HG03108 (cell line): ENCODE measurements at regions not wholly inside any gene's neighbourhood (a gene's known extent, or its start where the extent isn't known, plus 50 kb on each side); places are given as distances from the start of the nearest gene placed in this dataset.
A peak's percentile ranks its signal among the peaks of the same experiment; 100 is the strongest.
"Not testable (repeated sequence)": the region's sequence is repeated elsewhere in the genome, so short reads cannot be mapped to it uniquely, and the experiment has no call there.

Experiments used
- ATAC-seq: cut with Tn5 transposase; IDR thresholded peaks from one replicate; pipeline ENCODE4 v1.9.1; 2021; ENCODE audit warnings: moderate library complexity; ENCODE audit not compliant: unreplicated experiment

DNA sequence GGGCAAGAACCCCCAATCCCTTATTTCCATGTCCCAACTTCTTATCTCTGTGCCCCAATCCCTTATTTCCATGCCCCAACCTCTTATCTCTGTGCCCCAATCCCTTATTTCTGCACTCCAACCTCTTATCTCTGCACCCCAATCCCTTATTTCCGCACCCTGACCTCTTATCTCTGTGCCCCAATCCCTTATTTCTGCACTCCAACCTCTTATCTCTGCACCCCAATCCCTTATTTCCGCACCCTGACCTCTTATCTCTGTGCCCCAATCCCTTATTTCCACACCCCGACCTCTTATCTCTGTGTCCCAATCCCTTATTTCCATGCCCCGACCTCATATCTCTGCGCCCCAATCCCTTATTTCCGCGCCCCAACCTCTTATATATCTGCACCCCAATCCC is 150.8 kb upstream of the NR4A3 start:
- ATAC-seq: not testable (repeated sequence)

DNA sequence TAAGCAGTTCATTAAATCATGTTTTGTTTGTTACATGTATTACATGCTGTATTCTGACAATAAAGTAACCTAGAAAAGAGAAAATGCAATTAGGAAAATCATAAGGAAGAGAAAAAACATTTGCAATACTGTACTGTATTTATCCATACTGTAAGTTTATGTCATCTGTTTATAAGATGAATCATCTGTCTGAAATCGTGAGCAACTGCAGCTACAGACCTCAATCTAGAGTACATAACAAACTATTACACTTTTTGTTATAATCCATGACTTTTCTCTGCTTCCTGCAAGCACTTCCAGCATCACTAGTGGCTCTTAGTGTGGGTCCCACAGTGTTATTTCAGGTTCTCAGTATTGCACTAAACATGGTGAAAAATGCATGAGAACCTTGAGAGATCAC is 144.4 kb upstream of the NR4A3 start:
- ATAC-seq: no peak

DNA sequence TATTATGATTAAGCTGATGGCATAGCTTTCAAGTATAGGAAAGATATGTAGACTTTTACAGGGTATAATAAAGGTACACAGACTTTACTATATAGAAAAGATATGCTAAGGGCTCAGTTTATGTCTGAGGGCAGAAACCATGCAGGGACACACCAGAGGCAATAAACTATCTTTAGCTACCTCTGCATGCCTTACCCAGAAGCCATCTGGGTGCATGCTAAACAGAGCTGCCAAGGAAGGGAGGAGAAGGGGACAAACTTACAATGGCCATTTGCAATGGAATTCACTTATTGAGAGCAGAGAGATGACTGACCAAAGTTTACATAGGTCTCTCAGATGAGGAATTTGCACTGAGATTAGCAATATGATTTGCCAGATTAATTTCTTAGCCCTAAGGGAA is 143.1 kb upstream of the NR4A3 start:
- ATAC-seq: no peak

DNA sequence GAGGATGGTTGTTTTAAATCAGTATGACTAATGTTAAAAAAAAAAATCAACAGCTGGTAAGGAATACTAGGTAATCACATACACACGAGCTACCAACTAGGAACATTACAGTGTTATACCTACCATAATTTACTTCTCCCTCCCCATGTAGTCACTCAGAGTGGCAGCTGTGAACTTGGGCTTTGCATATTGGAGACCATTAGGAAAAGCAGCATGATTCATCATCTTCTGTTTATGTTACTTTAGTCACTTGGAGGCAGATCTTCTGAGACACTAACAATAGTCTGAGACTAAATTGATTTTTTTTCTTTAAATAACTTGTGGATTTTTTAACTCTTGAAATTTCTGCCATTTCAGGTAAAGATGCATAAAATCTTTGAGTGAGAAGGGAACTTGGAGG is 141.5 kb upstream of the NR4A3 start:
- ATAC-seq: no peak

DNA sequence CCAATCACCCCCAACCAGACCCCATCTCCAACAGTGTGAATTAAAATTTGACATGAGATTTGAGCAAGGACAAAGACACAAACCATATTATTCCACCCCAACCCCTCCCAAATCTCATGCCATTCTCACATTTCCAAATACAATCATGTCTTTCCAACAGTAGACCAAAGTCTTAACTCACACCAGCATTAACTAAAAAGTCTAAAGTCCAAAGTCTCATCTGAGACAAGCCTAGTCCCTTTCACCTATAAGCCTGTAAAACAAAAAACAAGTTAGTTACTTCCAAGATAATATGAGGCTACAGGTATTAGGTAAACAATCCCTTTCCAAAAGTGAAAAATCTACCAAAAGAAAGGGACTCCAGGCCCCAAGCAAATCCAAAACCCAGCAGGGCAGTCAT is 140.6 kb upstream of the NR4A3 start:
- no peak for ATAC-seq

DNA sequence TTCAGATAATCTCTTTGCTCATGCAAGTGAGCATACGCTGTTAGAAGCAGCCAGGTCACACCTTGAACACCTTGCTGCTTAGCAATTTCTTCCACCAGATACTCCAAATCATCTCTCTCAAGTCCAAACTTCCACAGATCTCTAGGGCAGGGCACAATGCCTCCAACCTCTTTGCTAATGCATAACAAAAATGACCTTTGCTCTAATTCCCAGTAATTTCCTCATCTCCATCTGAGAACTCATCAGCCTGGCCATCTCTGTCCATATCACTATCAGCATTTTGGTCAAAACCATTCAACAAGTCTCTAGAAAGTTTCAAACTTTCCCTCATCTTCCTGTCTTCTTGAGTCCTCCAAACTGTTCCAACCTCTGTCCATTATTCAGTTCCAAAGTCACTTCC is 139.3 kb upstream of the NR4A3 start:
- no peak for ATAC-seq

DNA sequence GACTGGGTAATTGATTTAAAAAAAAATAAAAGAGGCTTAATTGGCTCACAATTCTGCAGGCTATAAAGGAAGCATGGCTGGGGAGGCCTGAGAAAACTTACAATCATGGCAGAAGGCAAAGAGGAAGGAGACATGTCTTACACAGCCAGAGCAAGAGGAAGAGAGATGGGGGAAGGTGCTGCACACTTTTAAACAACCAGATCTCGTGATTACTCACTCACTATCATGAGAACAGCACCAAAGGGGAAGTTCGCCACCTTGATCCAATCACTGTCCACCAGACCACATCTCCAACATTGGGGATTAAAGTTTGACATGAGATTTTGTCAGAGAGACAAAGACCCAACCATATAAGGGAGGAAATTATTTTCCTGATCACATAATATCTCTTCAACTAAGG is 138.8 kb upstream of the NR4A3 start:
- no peak for ATAC-seq

DNA sequence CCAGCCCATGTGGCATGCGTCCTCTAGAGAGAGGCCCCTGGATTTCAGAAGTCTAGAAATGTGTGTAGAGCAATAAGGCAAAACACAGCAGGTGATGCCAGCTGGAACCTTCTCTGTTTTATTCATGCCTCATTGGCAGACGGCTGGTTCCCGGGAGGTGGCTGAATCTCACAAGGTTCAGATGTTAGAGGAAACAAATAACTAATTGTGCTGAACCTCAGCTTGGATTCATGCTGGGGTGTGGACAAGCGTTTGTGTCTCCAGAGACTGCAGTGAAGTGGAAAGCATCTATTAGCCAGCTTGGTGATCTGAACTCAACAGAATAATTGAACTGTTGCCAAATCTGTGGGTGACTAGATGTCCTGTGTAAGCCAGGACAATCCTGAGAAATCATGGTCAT is 131.1 kb upstream of the NR4A3 start:
- ATAC-seq: no peak

DNA sequence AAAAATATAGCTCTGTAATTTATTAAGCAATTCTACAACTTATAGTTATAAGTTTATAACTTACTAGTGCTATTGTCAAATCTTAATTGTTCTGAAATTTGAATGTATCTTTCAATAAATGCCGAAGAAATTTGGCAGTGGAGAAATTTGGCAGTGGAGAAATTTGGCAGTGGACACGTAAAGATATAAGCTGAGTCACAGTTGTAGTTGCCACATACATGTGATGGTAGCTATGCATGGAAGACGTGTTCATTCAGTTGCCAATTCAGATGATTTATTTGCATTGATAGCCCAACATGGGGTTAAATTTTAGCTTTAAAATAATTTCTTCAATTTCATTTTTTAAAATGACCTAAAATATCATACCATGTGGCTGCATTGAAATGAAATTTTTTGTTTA is 127.8 kb upstream of the NR4A3 start:
- ATAC-seq: no peak

DNA sequence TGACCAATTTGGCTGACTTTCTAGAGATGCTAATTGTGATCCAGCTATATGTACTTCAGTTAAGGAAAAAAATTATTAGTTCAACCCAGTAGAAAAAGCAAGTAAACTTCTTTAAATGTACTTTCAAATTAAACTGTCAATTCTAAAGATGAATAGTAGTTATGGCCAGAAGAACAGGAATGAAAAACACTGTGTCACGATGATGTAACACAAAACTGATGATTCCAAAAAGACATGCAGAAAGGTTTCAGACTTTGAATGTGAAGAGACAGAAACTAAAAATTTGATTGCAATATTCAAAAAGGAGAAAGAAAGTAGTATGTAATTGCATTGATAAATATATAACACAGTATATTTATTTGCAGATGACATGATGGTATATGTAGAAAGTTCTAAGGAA is 127.3 kb upstream of the NR4A3 start:
- ATAC-seq: no peak

DNA sequence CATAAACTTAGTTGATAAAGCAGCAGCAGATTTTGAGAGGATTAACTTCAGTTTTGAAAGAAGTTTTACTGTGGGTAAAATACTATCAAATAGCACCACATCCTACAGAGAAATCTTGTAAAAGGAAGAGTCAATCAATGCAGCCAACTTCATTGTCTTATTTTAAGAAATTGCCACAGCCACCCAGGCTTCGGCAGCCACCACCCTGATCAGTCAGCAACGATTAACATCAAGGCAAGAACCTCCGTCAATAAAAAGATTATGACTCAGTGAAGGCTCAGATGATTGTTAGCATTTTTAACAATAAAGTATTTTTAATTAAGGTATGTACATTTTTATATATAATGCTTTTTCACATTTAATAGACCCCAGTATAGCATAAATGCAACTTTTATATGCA is 122.3 kb upstream of the NR4A3 start:
- no peak for ATAC-seq

DNA sequence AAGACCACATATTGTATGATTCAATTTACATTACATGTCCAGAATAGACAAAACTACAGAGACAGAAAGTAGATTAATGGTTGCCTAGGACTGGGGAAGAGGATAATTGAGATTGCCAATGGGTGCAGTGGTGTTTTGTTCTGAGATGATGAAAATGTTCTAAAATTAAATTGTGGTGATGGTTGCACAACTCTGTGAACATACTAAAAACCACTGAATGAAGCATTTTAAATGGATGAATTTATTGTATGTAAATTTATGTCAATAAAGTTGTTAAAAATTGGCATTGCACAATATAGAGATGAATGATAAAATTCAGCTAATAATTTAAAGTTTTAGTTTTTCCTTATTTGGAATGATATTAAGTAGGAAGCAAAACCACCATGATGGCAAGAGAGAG is 109.5 kb upstream of the NR4A3 start:
- no peak for ATAC-seq

DNA sequence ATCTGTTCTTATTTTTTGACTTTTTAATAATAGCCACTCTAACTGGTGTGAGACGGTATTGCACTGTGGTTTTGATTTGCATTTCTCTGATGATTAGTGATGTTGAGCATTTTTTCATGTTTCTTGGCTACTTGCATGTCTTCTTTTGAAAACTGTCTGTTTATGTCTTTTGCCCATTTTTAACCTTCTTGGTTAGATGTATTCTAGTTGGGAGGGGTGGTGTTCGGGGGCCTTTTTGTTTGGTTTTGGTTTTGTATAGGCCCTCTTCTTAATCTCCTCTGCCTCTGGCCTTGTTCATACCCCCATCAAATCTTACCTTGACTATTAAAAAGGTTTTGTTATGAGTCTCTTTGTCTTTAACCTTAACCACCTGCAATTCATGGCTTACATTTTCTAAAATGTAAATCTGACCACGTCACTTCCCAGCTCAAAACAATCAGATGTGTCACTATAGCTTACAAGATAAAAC is 107.8 kb upstream of the NR4A3 start:
- no peak for ATAC-seq

DNA sequence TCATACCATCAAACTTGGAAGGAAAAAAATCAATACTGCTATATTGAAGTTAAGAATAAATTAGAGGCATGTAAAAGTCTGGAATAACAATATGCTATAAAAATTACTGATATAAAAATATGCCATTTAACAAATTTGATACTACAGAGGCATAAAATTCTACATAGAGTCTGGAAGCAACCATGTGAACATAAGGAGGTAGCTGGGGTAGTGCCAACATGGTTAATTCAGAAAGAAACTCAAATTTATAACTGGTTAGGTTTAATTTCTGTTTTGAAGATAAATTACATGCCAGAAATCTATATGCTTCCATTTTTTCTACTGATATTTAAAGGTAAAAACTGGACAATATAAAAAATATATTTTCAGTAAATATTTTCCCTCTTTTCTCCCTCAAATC is 103.1 kb upstream of the NR4A3 start:
- ATAC-seq: no peak

DNA sequence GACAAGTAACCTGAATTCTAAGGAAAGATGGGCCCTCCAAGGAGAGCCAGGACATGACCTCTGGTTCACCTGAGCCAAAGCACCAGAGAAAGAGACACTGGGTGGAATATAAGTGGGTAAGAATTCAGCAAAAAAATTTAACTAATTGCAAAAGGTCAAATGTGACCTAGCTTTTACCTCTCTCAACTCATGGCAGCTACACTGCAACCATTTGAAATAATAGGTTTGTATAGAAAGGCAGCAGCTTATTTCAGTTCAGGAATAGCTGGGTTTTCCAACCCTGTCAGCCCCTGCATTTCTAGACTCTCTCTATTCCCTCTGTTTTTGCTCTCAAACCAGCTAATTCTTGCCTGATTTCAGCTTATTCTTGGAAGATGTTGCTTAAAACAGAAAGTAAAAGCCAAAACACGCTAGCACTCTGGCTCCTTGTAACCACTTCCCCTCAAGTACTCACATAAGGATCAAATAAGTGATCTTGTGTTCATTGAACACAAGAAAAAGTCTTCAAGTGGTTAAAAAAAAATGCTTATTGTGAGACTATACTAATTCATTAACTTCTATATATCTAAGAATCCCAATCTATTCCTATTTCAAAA is 101.1 kb upstream of the NR4A3 start:
- peak; percentile 68 for ATAC-seq

DNA sequence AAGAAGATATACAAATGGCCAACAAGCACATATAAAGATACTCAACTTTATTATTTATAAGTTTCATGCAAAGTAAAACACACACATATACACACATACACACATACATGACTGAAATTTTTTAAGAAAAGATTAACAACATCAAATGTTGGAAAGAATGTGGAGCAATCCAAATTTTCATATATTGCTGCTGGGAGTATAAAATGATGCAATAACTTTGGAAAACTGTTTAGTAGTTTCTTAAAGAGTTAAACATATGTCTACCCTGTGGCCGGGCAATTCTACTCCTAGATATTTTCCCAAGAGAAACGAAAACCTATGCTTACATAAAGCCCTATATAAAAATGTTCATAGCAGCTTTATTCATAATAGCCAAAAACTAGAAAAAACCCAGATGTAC is 99.8 kb upstream of the NR4A3 start:
- ATAC-seq: no peak

DNA sequence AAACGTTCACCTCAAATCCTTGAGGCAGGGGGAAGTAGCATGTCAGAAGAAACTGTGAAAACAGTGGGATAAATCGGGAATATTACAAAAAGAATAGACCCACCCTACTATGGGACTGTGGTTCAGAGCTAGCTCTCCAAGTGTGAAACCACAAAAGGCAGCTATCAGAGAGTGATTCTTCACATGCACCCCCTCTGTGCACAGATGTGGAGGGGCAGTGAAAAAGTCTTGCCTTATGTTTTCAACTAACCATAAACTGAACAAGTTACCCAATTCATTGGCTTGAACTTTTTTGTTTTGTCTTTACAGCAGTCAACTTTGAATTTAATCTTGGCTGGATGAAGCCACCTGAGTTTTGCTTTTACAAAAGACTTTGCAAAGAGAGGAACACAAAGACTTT is 98.8 kb upstream of the NR4A3 start:
- no peak for ATAC-seq

DNA sequence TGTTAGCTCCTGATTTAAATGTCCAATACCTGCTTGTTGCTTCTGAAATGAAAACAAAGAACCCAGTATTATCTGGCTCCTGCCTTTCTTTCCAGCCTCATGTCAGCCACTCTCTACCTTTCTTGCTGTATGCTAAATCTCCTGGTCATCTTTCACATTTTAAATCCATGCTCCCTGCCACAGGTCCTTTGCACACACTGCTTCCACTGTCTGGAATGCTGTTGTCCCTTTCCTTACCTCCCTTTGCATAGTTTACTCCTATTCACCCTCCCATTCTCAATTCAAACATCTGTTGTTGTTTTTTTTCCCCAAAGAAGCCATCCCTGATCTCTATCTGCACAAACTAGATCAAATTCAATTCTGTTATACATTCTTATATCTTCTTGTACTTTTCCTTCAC is 97.0 kb upstream of the NR4A3 start:
- ATAC-seq: no peak

DNA sequence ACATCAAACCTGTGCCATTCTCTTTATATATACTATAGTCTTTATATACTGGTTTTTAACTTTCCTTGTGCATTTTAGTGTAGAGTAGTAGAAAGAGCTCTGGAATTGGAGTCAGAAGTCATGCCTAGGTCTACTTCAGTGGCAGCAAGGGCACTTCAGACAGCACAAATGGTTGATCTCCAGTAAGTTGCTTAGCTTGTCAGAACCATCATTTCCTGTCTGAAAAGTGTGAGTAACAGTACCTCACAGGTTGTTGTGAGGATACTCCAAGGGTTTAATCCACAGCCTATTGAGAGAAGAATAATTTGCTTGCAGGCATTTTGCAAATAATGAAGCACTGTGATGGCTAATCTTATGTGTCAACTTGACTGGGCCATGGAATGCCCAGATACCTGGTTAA is 95.8 kb upstream of the NR4A3 start:
- no peak for ATAC-seq

DNA sequence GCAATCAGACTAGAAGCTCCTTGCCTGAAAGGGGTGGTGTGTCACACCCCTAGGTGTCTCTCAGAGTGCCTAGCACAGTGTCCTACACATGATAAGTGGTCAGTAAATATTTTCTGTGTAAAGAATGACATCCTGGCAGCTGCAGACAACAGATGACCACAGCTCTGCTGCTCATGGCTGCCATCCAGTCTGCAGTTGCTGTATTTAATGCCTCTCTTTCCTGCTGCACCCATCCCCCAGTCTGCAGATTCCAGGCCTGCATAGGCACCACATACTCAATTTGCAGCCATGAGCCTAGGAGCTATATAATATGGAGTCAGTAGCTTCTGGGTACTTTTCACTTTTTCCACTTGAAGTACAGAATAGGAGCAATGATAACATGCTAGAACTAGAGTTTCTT is 94.9 kb upstream of the NR4A3 start:
- ATAC-seq: no peak

DNA sequence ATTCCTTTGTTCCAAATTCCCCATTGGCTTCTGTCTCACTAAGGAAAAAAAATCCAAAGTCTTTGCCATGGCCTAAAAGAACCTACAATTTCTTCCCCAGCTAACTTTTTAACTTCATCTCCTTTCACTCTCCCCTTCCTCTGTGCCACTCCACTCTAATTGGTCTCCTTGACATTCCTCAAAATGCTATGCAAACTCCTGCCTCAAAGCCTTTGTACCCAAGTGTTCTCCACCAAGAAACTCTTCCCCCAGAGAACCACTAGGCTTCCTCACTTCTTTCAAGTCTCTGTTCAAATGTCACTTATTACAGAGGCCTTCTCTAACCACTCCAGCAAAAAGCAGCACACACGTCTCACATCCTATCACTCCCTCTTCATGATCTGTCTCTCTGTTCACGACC is 91.6 kb upstream of the NR4A3 start:
- ATAC-seq: no peak

DNA sequence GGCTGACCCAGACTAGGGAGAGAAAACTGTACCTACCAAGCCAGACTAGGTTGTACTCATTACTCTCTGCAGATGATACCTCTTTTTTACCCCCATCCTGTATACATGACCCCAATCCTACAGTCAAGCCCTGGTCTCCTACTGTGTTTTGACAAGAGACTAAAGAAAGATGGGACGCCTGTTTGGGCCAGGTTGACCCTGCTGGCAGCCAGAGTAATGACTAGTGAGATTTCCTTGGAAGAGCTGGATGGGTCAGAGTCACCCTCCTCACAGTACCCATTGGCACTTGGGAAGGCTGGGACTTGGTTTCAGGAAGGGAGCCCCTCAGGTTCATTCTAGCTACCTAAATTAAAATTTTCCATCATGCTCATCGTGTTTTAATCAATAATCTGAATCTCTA is 89.7 kb upstream of the NR4A3 start:
- no peak for ATAC-seq

DNA sequence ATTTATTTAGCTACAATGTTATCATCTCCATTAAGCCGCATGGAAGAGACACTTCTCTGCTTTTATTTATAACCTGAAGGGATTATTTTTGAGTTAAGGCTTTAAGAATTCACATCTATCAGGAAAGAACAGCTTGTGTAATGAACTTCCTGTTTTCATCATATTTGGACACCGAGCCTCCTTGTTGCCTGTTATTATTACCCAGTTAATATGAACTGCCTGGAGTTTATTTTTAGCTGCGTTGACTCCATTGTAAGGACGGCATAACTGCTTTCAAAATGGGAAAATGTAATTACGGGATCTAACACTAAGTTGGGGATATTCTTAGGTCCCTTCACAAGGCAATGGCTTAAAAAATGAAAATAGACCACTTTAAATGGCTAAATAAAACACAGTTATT is 89.0 kb upstream of the NR4A3 start:
- no peak for ATAC-seq

DNA sequence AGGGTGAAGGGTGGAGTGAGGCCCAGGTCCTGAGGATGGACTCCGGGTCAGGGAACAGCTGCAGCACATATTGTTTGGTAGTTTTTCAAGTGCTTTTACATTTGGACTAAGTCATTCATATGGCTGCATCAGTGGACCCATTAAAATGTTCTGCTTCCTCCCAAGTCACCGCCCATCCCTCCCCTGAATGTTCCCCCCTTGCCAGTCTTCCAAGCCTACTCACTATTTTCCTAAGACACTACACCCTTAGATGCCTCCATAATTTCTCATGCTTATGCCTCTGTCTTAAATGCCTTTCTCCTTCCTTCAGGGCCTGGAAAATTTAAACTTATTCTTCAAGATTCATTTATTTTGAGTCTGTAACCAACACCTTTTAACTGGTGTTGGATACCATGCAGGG is 86.6 kb upstream of the NR4A3 start:
- no peak for ATAC-seq
